ENCODE measurements at regions not wholly inside any gene's neighbourhood (a gene's known extent, or its start where the extent isn't known, plus 50 kb on each side); places are given as distances from the start of the nearest gene placed in this dataset.
A peak's percentile ranks its signal among the peaks of the same experiment; 100 is the strongest.

- Histone ChIP-seq H3K4me3 (ENCODE audit: insufficient read depth in 1 of 2, low read depth in 1 of 2, low read length in 2 of 2) (no peak overlapping the region), H2BK12ac (ENCODE audit: low read length in 2 of 2) (no peak overlapping the region), H3K23ac (ENCODE audit: low read length in 2 of 2) (no peak overlapping the region), H2BK5ac (ENCODE audit: low read depth, low read length, poor library complexity, severe bottlenecking) (no peak overlapping the region), H3K36me3 (ENCODE audit: control insufficient read depth in 1 of 2, insufficient read depth in 2 of 2, low read depth in 1 of 2, low read length in 2 of 2) (no peaks in the 10 kb centered on the region), H3K14ac (ENCODE audit: low read length in 2 of 2) (no peak overlapping the region), H3K9ac (ENCODE audit: low read length) (no peak overlapping the region), H4K8ac (ENCODE audit: low read length) (no peak overlapping the region), H2AFZ (ENCODE audit: low read depth, low read length) (no peak overlapping the region), H2BK15ac (ENCODE audit: low read depth, poor library complexity, severe bottlenecking) (no peak overlapping the region), H3K27ac (ENCODE audit: low read length, poor library complexity, severe bottlenecking) (no peak overlapping the region), H2AK5ac (ENCODE audit: low read length, severe bottlenecking) (no peak overlapping the region), H3K27me3 (ENCODE audit: control insufficient read depth in 1 of 2, insufficient read depth in 1 of 2, low read length in 2 of 2) (peaks cover 4 to 8% of the 10 kb centered on the region in 2 experiments), H2BK120ac (ENCODE audit: low read depth, low read length) (no peak overlapping the region), H3K4me2 (ENCODE audit: low read length, poor library complexity, severe bottlenecking) (no peak overlapping the region), H4K91ac (ENCODE audit: low read length) (no peak overlapping the region), H3K9me3 (ENCODE audit: control insufficient read depth, low read length) (no peaks in the 10 kb centered on the region), H3K18ac (ENCODE audit: low read depth in 1 of 2, low read length in 2 of 2) (no peak overlapping the region), H3K4ac (ENCODE audit: low read depth in 1 of 2, low read length in 2 of 2) (no peak overlapping the region), H3K79me1 (replicated peaks; ENCODE audit: low read length, poor library complexity, severe bottlenecking) (no peaks in the 10 kb centered on the region), H3K4me1 (ENCODE audit: control insufficient read depth, insufficient read depth, low read depth, low read length) (no peaks in the 10 kb centered on the region)
- WGBS = 56% methylated on average over 7 of the region's 9 CpGs
- peak; percentile 61 for DNase-seq
Observed at GRCh38 chr6:85323435-85324040, 126.3 kb upstream of the NT5E start.

GRCh38 chr6:85322446-85323105 lies 127.3 kb upstream of the NT5E start:
- no peaks in the 10 kb centered on the region for H3K4me1 ChIP-seq (ENCODE audit: control insufficient read depth, insufficient read depth, low read depth, low read length)
- H3K36me3 ChIP-seq (ENCODE audit: control insufficient read depth in 1 of 2, insufficient read depth in 2 of 2, low read depth in 1 of 2, low read length in 2 of 2) = no peaks in the 10 kb centered on the region
- no peak overlapping the region for H3K9ac ChIP-seq (ENCODE audit: low read length)
- H3K4me2 ChIP-seq (ENCODE audit: low read length, poor library complexity, severe bottlenecking) = no peak overlapping the region
- WGBS = 48% methylated on average over 2 of the region's 2 CpGs
- peaks cover 6% of the 10 kb centered on the region for H3K9me3 ChIP-seq (ENCODE audit: control insufficient read depth, low read length)
- no peak overlapping the region for H4K91ac ChIP-seq (ENCODE audit: low read length)
- no peak overlapping the region for H3K18ac ChIP-seq (ENCODE audit: low read depth in 1 of 2, low read length in 2 of 2)
- H3K79me1 ChIP-seq (replicated peaks; ENCODE audit: low read length, poor library complexity, severe bottlenecking) = no peaks in the 10 kb centered on the region
- no peak overlapping the region for H3K14ac ChIP-seq (ENCODE audit: low read length in 2 of 2)
- H2AK5ac ChIP-seq (ENCODE audit: low read length, severe bottlenecking) = no peak overlapping the region
- H3K23ac ChIP-seq (ENCODE audit: low read length in 2 of 2) = no peak overlapping the region
- no peak for DNase-seq
- no peak overlapping the region for H2BK15ac ChIP-seq (ENCODE audit: low read depth, poor library complexity, severe bottlenecking)
- no peak overlapping the region for H2BK12ac ChIP-seq (ENCODE audit: low read length in 2 of 2)
- no peak overlapping the region for H3K4me3 ChIP-seq (ENCODE audit: insufficient read depth in 1 of 2, low read depth in 1 of 2, low read length in 2 of 2)
- no peak overlapping the region for H2BK120ac ChIP-seq (ENCODE audit: low read depth, low read length)
- no peak overlapping the region for H2BK5ac ChIP-seq (ENCODE audit: low read depth, low read length, poor library complexity, severe bottlenecking)
- peaks cover 4 to 8% of the 10 kb centered on the region in 2 experiments for H3K27me3 ChIP-seq (ENCODE audit: control insufficient read depth in 1 of 2, insufficient read depth in 1 of 2, low read length in 2 of 2)
- no peak overlapping the region for H3K27ac ChIP-seq (ENCODE audit: low read length, poor library complexity, severe bottlenecking)
- H4K8ac ChIP-seq (ENCODE audit: low read length) = no peak overlapping the region
- no peak overlapping the region for H3K4ac ChIP-seq (ENCODE audit: low read depth in 1 of 2, low read length in 2 of 2)
- H2AFZ ChIP-seq (ENCODE audit: low read depth, low read length) = no peak overlapping the region

- H3K14ac ChIP-seq (ENCODE audit: low read length in 2 of 2) = no peak overlapping the region
Observed at GRCh38 chr6:85321906-85322305, 128.0 kb upstream of the NT5E start.

GRCh38 chr6:85314586-85314985 lies 135.3 kb upstream of the NT5E start:
- no peak overlapping the region for H2AFZ ChIP-seq (ENCODE audit: low read depth, low read length)
- 67% methylated on average over 7 of the region's 7 CpGs for WGBS
- H3K14ac ChIP-seq (ENCODE audit: low read length in 2 of 2) = no peak overlapping the region
- no peak for DNase-seq
- no peak overlapping the region for H4K8ac ChIP-seq (ENCODE audit: low read length)
- H3K4ac ChIP-seq (ENCODE audit: low read depth in 1 of 2, low read length in 2 of 2) = no peak overlapping the region
- no peaks in the 10 kb centered on the region for H3K79me1 ChIP-seq (replicated peaks; ENCODE audit: low read length, poor library complexity, severe bottlenecking)
- no peak overlapping the region for H3K18ac ChIP-seq (ENCODE audit: low read depth in 1 of 2, low read length in 2 of 2)
- H2AK5ac ChIP-seq (ENCODE audit: low read length, severe bottlenecking) = no peak overlapping the region
- H3K23ac ChIP-seq (ENCODE audit: low read length in 2 of 2) = no peak overlapping the region
- no peak overlapping the region for H2BK120ac ChIP-seq (ENCODE audit: low read depth, low read length)
- H3K4me3 ChIP-seq (ENCODE audit: insufficient read depth in 1 of 2, low read depth in 1 of 2, low read length in 2 of 2) = no peak overlapping the region
- no peak overlapping the region for H3K27ac ChIP-seq (ENCODE audit: low read length, poor library complexity, severe bottlenecking)
- no peak overlapping the region for H3K9ac ChIP-seq (ENCODE audit: low read length)
- no peak overlapping the region for H2BK5ac ChIP-seq (ENCODE audit: low read depth, low read length, poor library complexity, severe bottlenecking)
- H3K4me1 ChIP-seq (ENCODE audit: control insufficient read depth, insufficient read depth, low read depth, low read length) = no peaks in the 10 kb centered on the region
- no peak overlapping the region for H2BK12ac ChIP-seq (ENCODE audit: low read length in 2 of 2)
- peaks cover 29% of the 10 kb centered on the region for H3K9me3 ChIP-seq (ENCODE audit: control insufficient read depth, low read length)
- no peak overlapping the region for H4K91ac ChIP-seq (ENCODE audit: low read length)
- H3K27me3 ChIP-seq (ENCODE audit: control insufficient read depth in 1 of 2, insufficient read depth in 1 of 2, low read length in 2 of 2) = no peaks in the 10 kb centered on the region
- H3K4me2 ChIP-seq (ENCODE audit: low read length, poor library complexity, severe bottlenecking) = no peak overlapping the region
- H3K36me3 ChIP-seq (ENCODE audit: control insufficient read depth in 1 of 2, insufficient read depth in 2 of 2, low read depth in 1 of 2, low read length in 2 of 2) = no peaks in the 10 kb centered on the region
- no peak overlapping the region for H2BK15ac ChIP-seq (ENCODE audit: low read depth, poor library complexity, severe bottlenecking)

More at GRCh38 chr6:85321906-85322305, 128.0 kb upstream of the NT5E start:
- WGBS = 95% methylated on average over 2 of the region's 2 CpGs
- H2AFZ ChIP-seq (ENCODE audit: low read depth, low read length) = no peak overlapping the region
- no peak overlapping the region for H2BK15ac ChIP-seq (ENCODE audit: low read depth, poor library complexity, severe bottlenecking)
- H2BK12ac ChIP-seq (ENCODE audit: low read length in 2 of 2) = no peak overlapping the region
- no peak overlapping the region for H3K18ac ChIP-seq (ENCODE audit: low read depth in 1 of 2, low read length in 2 of 2)
- no peak overlapping the region for H3K23ac ChIP-seq (ENCODE audit: low read length in 2 of 2)
- no peaks in the 10 kb centered on the region for H3K4me1 ChIP-seq (ENCODE audit: control insufficient read depth, insufficient read depth, low read depth, low read length)
- H3K4me2 ChIP-seq (ENCODE audit: low read length, poor library complexity, severe bottlenecking) = no peak overlapping the region
- no peak overlapping the region for H4K91ac ChIP-seq (ENCODE audit: low read length)
- no peaks in the 10 kb centered on the region for H3K36me3 ChIP-seq (ENCODE audit: control insufficient read depth in 1 of 2, insufficient read depth in 2 of 2, low read depth in 1 of 2, low read length in 2 of 2)
- no peak overlapping the region for H2AK5ac ChIP-seq (ENCODE audit: low read length, severe bottlenecking)
- H3K79me1 ChIP-seq (replicated peaks; ENCODE audit: low read length, poor library complexity, severe bottlenecking) = no peaks in the 10 kb centered on the region
- H3K9ac ChIP-seq (ENCODE audit: low read length) = no peak overlapping the region
- no peak overlapping the region for H2BK120ac ChIP-seq (ENCODE audit: low read depth, low read length)
- H3K4ac ChIP-seq (ENCODE audit: low read depth in 1 of 2, low read length in 2 of 2) = no peak overlapping the region
- no peak for DNase-seq
- H3K27me3 ChIP-seq (ENCODE audit: control insufficient read depth in 1 of 2, insufficient read depth in 1 of 2, low read length in 2 of 2) = peaks cover 4 to 8% of the 10 kb centered on the region in 2 experiments
- H4K8ac ChIP-seq (ENCODE audit: low read length) = no peak overlapping the region
- peaks cover 12% of the 10 kb centered on the region for H3K9me3 ChIP-seq (ENCODE audit: control insufficient read depth, low read length)
- no peak overlapping the region for H2BK5ac ChIP-seq (ENCODE audit: low read depth, low read length, poor library complexity, severe bottlenecking)
- no peak overlapping the region for H3K27ac ChIP-seq (ENCODE audit: low read length, poor library complexity, severe bottlenecking)
- no peak overlapping the region for H3K4me3 ChIP-seq (ENCODE audit: insufficient read depth in 1 of 2, low read depth in 1 of 2, low read length in 2 of 2)

Data from mesenchymal stem cell (in vitro differentiated cells and primary cell).